PC-9 (cell line): ENCODE measurements at regions not wholly inside any gene's neighbourhood (a gene's known extent, or its start where the extent isn't known, plus 50 kb on each side); places are given as distances from the start of the nearest gene placed in this dataset.
"Not testable (repeated sequence)": the region's sequence is repeated elsewhere in the genome, so short reads cannot be mapped to it uniquely, and the experiment has no call there.

Experiments used
- BruUV-seq: library from RNA; stranded (reverse); fragments of 400-500 nt; replicated peaks from 2 replicates; lab custom pipeline; 2021; lab: Mats Ljungman, UMichigan
- CTCF ChIA-PET: fragments of 300-600 bp; sonication (Branson Sonifier 250); formaldehyde crosslinking; loops from one replicate; lab custom pipeline; 2022; ENCODE audit warnings: antibody characterized with exemption; lab: Charles Lee
- POLR2A ChIA-PET: fragments of 300-600 bp; sonication (Branson Sonifier 250); formaldehyde crosslinking; loops from one replicate; lab custom pipeline; 2022; ENCODE audit warnings: antibody characterized with exemption; ENCODE audit not compliant: unreplicated experiment; lab: Charles Lee
- DNase-seq, 2 experiments: peaks; one replicate each; pipeline versions ENCODE4 v3.0.0 to v3.0.0-alpha.2; 2015 to 2022; ENCODE audit warnings: mixed read lengths in 1 of 2
- H2AFZ ChIP-seq: fragments of 200-600 bp; sonication (generic); 2 replicates; pipeline ENCODE4 v1.8.1; 2017; ENCODE audit warnings: antibody characterized with exemption
- H3F3A ChIP-seq: fragments of 200-600 bp; sonication (generic); 2 replicates; pipeline ENCODE4 v1.8.1; 2017; ENCODE audit warnings: antibody characterized with exemption, mild to moderate bottlenecking, low read depth; ENCODE audit not compliant: insufficient read depth
- H3K27ac ChIP-seq: fragments of 200-600 bp; sonication (generic); 2 replicates; pipeline ENCODE4 v1.6.1; 2016; ENCODE audit warnings: mixed run types
- H3K27me3 ChIP-seq: fragments of 200-600 bp; sonication (generic); 2 replicates; pipeline ENCODE4 v1.6.1; 2016; ENCODE audit warnings: low read depth, mixed run types; ENCODE audit not compliant: insufficient read depth
- H3K36me3 ChIP-seq: fragments of 200-600 bp; sonication (generic); 2 replicates; pipeline ENCODE4 v1.6.1; 2016; ENCODE audit warnings: low read depth, mixed run types
- H3K4me1 ChIP-seq: fragments of 200-600 bp; sonication (generic); replicated peaks from 2 replicates; pipeline ENCODE4 v1.6.1; 2016; ENCODE audit warnings: mixed run types; ENCODE audit not compliant: insufficient read depth
- H3K4me2 ChIP-seq: fragments of 200-600 bp; sonication (generic); 2 replicates; pipeline ENCODE4 v1.6.1; 2017; ENCODE audit warnings: mixed run types
- H3K4me3 ChIP-seq: fragments of 200-600 bp; sonication (generic); 2 replicates; pipeline ENCODE4 v1.6.1; 2016; ENCODE audit warnings: mixed run types
- H3K79me2 ChIP-seq: fragments of 200-600 bp; sonication (generic); 2 replicates; pipeline ENCODE4 v1.6.1; 2017; ENCODE audit warnings: low read depth, mixed run types
- H3K9me2 ChIP-seq: fragments of 200-600 bp; sonication (generic); 2 replicates; pipeline ENCODE4 v1.8.1; 2017; ENCODE audit warnings: mild to moderate bottlenecking; ENCODE audit not compliant: insufficient read depth
- H3K9me3 ChIP-seq: fragments of 200-600 bp; sonication (generic); 2 replicates; pipeline ENCODE4 v1.8.1; 2016; ENCODE audit warnings: low read depth; ENCODE audit not compliant: insufficient read depth
- H4K20me1 ChIP-seq: fragments of 200-600 bp; sonication (generic); 2 replicates; pipeline ENCODE4 v1.8.1; 2017; ENCODE audit not compliant: insufficient read depth
- EZH2 ChIP-seq: fragments of 200-600 bp; sonication (generic); IDR thresholded peaks from 2 replicates; pipeline ENCODE4 v1.8.0; 2017; ENCODE audit warnings: antibody characterized with exemption, low read depth
- intact Hi-C: fragments of 100-400 bp; cut with micrococcal nuclease; formaldehyde crosslinking; loops from one replicate; pipeline ENCODE4 v1.10.0; 2022; ENCODE audit not compliant: unreplicated experiment
- TF ChIP-seq, protein P1 (sequence below): fragments of 200-600 bp; sonication (generic); conservative IDR thresholded peaks from 2 replicates; pipeline ENCODE4 v1.6.1; 2017; ENCODE audit warnings: mixed run types, antibody characterized with exemption, mild to moderate bottlenecking, moderate library complexity

DNA sequence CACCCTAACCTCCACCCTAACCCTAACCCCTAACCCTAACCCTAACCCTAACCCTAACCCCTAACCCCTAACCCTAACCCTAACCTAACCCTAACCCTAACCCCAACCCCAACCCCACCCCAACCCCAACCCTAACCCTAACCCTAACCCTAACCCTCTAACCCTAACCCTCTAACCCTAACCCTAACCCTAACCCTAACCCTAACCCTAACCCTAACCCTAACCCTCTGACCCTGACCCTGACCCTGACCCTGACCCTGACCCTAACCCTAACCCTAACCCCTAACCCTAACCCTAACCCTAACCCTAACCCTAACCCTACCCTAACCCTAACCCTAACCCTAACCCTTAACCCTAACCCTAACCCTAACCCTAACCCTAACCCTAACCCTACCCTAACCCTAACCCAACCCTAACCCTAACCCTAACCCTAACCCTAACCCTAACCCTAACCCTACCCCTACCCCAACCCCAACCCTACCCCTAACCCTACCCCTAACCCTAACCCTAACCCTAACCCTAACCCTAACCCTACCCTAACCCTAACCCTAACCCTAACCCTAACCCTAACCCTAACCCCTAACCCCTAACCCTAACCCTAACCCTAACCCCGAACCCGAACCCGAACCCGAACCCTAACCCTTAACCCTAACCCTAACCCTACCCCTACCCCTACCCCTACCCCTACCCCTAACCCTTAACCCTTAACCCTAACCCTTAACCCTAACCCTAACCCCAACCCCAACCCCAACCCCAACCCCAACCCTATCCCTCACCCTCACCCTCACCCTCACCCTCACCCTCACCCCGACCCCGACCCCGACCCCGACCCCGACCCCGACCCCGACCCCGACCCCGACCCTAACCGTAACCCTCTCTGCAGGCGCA, 186.2 kb upstream of the CHL1 start:
- H4K20me1 ChIP-seq, POLR2A ChIA-PET, H3K79me2 ChIP-seq, DNase-seq, H3F3A ChIP-seq, H3K4me1 ChIP-seq, H3K9me3 ChIP-seq, H2AFZ ChIP-seq, H3K27me3 ChIP-seq, H3K4me2 ChIP-seq, H3K9me2 ChIP-seq, CTCF ChIA-PET, H3K36me3 ChIP-seq, H3K27ac ChIP-seq, BruUV-seq, H3K4me3 ChIP-seq, intact Hi-C loops: not testable (repeated sequence)

DNA sequence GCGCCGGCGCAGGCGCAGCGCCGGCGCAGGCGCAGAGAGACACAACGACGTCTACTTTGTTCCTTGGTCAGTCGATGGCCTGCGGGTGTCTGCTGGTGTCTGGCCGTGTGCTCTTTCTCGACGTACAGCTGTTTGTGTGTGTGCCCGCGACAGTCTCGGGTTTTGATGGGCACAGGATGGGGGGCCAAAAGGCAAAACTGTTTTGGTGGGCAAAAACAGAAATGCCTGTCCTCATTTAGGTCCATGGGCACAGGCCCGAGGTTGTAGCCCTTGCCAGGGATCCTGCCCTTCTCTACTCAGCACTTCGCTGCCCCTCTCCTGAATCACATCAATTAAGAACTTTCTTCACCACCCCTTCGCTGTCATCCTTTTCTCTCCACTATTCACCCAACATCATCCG, 184.8 kb upstream of the CHL1 start:
- Histone ChIP-seq H4K20me1 (no peaks in the 10 kb centered on the region), H3F3A (no peaks in the 10 kb centered on the region), H3K27me3 (no peaks in the 10 kb centered on the region), H3K36me3 (no peaks in the 10 kb centered on the region), H3K9me3 (no peaks in the 10 kb centered on the region), H3K9me2 (no peaks in the 10 kb centered on the region), H3K4me1 (no peaks in the 10 kb centered on the region), H3K4me2 (no peak overlapping the region), H3K4me3 (no peak overlapping the region), H3K79me2 (no peaks in the 10 kb centered on the region), H3K27ac (no peak overlapping the region), H2AFZ (no peak overlapping the region)
- TF ChIP-seq, protein P1, sequence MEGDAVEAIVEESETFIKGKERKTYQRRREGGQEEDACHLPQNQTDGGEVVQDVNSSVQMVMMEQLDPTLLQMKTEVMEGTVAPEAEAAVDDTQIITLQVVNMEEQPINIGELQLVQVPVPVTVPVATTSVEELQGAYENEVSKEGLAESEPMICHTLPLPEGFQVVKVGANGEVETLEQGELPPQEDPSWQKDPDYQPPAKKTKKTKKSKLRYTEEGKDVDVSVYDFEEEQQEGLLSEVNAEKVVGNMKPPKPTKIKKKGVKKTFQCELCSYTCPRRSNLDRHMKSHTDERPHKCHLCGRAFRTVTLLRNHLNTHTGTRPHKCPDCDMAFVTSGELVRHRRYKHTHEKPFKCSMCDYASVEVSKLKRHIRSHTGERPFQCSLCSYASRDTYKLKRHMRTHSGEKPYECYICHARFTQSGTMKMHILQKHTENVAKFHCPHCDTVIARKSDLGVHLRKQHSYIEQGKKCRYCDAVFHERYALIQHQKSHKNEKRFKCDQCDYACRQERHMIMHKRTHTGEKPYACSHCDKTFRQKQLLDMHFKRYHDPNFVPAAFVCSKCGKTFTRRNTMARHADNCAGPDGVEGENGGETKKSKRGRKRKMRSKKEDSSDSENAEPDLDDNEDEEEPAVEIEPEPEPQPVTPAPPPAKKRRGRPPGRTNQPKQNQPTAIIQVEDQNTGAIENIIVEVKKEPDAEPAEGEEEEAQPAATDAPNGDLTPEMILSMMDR: no peak
- no peak for TF ChIP-seq EZH2
- CTCF ChIA-PET: no interaction called here
- intact Hi-C loops: no loop called here
- POLR2A ChIA-PET: no interaction called here
- no peak for DNase-seq
- BruUV-seq: no TSS peak

DNA sequence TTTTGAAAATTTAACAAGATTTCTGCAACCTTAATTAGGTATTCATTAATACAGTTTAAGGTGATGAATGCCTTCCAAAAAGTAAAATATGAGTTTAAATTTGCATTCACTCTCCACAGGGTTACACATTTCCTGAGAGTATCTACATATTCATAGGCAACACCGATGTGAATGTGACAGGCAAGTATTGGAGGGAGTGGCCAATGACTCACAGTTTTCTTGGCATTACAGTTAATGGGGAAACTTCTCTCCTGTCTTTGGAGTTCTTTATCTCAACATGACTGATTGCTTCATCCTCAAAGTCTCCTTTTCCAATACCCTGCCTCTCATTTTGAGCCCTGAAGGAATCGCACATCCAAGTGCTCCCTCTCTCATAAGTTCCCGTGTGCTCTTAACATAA, 181.9 kb upstream of the CHL1 start:
- Histone ChIP-seq H2AFZ (no peak overlapping the region), H3K9me3 (no peaks in the 10 kb centered on the region), H3K79me2 (no peaks in the 10 kb centered on the region), H3K27me3 (no peaks in the 10 kb centered on the region), H3K4me1 (no peaks in the 10 kb centered on the region), H3K4me3 (no peak overlapping the region), H3K27ac (no peak overlapping the region), H3F3A (no peaks in the 10 kb centered on the region), H3K4me2 (no peak overlapping the region), H3K36me3 (no peaks in the 10 kb centered on the region), H3K9me2 (no peaks in the 10 kb centered on the region), H4K20me1 (no peaks in the 10 kb centered on the region)
- BruUV-seq: no TSS peak
- TF ChIP-seq, protein P1: no peak
- no peak for TF ChIP-seq EZH2
- CTCF ChIA-PET: no interaction called here
- POLR2A ChIA-PET: no interaction called here
- no peak for DNase-seq
- intact Hi-C loops: no loop called here
